ENCODE measurements at regions not wholly inside any gene's neighbourhood (a gene's known extent, or its start where the extent isn't known, plus 50 kb on each side); places are given as distances from the start of the nearest gene placed in this dataset.
"Not testable (repeated sequence)": the region's sequence is repeated elsewhere in the genome, so short reads cannot be mapped to it uniquely, and the experiment has no call there.

DNA sequence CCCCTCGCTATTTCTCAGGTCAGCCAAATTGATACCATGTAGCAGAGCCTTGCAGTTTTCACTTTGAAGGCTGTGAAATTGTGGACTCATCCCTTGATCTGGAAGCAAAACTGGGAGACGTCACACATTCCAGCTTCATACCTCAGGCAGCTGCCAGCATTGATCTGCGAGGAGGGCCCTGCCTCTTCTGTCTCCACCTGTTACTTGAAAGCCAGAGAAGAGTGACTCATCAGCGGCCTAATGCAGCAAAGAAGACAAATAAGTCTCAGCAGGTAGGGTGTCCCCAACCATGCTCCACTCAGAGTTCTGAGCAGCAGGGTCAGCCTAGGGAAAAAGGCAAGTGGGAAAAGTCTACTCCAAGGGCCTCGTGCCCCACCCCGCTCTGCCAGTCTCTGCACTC is 69.4 kb upstream of the BMP2 start:
- no peaks in the 10 kb centered on the region for H3K27me3 ChIP-seq
- no peak overlapping the region for H3K4me3 ChIP-seq (ENCODE audit: low read depth in 1 of 2, low read length in 1 of 2)
- no peaks in the 10 kb centered on the region for H3K4me1 ChIP-seq (ENCODE audit: control insufficient read depth in 1 of 2, insufficient read depth in 1 of 2, low read depth in 1 of 2, low read length in 1 of 2)
- TF ChIP-seq, protein P1, sequence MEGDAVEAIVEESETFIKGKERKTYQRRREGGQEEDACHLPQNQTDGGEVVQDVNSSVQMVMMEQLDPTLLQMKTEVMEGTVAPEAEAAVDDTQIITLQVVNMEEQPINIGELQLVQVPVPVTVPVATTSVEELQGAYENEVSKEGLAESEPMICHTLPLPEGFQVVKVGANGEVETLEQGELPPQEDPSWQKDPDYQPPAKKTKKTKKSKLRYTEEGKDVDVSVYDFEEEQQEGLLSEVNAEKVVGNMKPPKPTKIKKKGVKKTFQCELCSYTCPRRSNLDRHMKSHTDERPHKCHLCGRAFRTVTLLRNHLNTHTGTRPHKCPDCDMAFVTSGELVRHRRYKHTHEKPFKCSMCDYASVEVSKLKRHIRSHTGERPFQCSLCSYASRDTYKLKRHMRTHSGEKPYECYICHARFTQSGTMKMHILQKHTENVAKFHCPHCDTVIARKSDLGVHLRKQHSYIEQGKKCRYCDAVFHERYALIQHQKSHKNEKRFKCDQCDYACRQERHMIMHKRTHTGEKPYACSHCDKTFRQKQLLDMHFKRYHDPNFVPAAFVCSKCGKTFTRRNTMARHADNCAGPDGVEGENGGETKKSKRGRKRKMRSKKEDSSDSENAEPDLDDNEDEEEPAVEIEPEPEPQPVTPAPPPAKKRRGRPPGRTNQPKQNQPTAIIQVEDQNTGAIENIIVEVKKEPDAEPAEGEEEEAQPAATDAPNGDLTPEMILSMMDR (IDR thresholded peaks at IDR 0.05) = no peak
- no peaks in the 10 kb centered on the region for H3K9me3 ChIP-seq
- no peaks in the 10 kb centered on the region for H3K36me3 ChIP-seq
- no peak overlapping the region for H3K27ac ChIP-seq

DNA sequence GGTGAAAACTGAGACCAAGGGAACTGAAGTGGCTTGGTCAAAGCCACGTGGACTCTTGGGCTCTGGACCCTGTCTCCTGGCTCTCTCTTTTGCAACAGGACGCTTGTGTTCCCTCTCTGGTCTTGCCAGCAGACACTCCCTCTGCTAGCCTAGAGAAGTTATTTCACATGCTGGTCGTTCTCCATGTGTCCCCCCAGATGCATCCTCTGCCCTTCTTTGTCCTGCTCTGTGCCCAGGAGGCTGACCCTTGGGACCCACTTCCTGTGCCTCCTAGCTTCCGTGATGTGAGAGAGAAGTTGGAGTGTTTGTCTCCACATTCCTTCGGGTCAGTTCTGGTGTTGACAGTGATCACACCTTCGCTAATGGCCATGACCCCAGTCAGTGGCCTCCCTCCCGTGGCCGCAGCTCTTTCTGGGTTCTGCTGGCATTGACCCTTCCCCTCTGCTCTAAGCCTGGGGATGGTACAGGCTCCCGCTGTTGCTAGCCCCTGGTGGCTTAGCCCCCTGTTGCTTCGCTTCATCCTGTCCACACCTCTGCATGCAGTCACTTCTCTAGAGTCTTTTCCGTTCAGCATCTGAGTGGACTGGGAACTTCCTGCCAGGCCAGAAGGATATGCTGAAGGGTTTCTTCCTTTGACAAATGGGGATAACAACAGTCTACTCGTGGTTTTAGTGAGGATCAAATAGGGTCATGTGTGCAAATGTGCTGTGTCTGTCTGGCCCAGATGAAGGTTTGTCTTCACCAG is 70.1 kb upstream of the BMP2 start:
- Histone ChIP-seq H3K36me3 (no peaks in the 10 kb centered on the region), H3K27ac (no peak overlapping the region)

DNA sequence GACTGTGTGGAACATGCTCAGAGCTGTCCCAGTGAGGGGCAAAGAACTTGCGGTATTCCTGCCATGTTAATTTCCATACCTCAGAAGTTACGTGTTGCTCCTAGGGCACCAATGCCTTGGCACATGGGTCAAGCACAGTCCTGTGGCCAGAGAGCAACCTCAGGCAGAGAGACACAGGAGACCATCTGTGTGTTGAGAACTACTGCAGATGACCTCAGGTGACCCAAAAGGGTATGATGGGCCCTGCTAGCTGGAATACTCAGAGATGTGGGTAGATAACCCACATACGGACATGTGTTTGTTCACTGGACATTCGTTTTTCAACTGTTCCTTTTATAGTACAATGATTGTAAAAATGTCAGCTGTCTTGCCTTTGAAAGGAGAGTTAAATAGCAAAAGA is 71.5 kb upstream of the BMP2 start:
- Histone ChIP-seq H3K36me3 (no peaks in the 10 kb centered on the region), H3K4me3 (ENCODE audit: low read depth in 1 of 2, low read length in 1 of 2) (no peak overlapping the region), H3K4me1 (ENCODE audit: control insufficient read depth in 1 of 2, insufficient read depth in 1 of 2, low read depth in 1 of 2, low read length in 1 of 2) (no peaks in the 10 kb centered on the region), H3K27me3 (no peaks in the 10 kb centered on the region), H3K9me3 (no peaks in the 10 kb centered on the region), H3K27ac (no peak overlapping the region)
- TF ChIP-seq, protein P1 (IDR thresholded peaks at IDR 0.05) = no peak

More for the DNA sequence above, 70.1 kb upstream of the BMP2 start:
- Histone ChIP-seq H3K4me3 (ENCODE audit: low read depth in 1 of 2, low read length in 1 of 2) (no peak overlapping the region), H3K27me3 (no peaks in the 10 kb centered on the region), H3K9me3 (no peaks in the 10 kb centered on the region), H3K4me1 (ENCODE audit: control insufficient read depth in 1 of 2, insufficient read depth in 1 of 2, low read depth in 1 of 2, low read length in 1 of 2) (no peaks in the 10 kb centered on the region)
- TF ChIP-seq, protein P1 (IDR thresholded peaks at IDR 0.05) = no peak

DNA sequence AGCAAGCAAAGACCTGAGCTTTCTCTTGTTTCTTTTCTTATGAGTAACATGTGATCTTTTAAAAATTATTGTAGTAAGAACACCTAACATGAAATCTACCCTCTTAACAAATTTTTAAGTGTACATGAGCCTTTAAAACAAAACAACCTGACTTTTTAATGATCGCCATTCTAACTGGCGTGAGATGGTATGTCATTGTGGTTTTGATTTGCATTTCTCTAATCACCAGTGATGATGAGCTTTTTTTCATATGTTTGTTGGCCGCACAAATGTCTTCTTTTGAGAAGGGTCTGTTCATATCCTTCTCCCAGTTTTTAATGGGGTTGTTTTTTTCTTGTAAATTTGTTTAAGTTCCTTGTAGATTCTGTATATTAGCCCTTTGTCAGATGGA is 73.7 kb upstream of the BMP2 start:
- H3K36me3 ChIP-seq; H3K27ac ChIP-seq; H3K9me3 ChIP-seq; H3K4me1 ChIP-seq (ENCODE audit: control insufficient read depth in 1 of 2, insufficient read depth in 1 of 2, low read depth in 1 of 2, low read length in 1 of 2); H3K27me3 ChIP-seq; H3K4me3 ChIP-seq (ENCODE audit: low read depth in 1 of 2, low read length in 1 of 2): not testable (repeated sequence)

DNA sequence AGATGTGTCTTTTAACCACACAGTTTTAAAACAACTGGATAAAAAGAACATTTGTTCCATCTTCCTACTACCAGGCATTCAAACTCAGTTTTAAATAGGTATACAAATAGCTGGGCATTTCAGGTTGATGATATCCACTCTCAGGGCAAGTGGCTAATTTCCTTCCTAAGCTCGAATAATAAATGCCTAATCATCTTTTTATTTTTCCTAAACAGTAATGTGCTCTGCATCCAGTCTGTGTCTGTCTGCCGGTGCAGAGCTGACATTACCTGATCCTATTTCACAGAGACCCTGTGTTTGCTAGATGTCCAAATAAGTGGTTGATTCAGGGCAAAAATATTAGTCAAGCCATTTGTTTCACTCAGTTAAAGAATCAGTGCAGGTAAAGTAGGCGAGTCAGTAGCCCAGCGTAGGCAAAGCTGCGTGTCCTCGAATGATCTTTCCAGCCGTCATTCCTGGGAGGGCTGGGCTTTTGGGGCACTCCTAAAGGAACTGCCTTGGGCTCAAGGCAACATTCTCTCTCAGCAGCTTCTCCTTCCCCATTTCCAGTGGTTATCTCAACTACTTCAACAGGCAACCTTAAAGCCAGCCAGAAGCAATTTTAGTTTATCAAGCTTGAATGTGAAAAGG is 74.2 kb upstream of the BMP2 start:
- Histone ChIP-seq H3K27me3 (no peaks in the 10 kb centered on the region), H3K27ac (no peak overlapping the region), H3K36me3 (no peaks in the 10 kb centered on the region), H3K4me1 (ENCODE audit: control insufficient read depth in 1 of 2, insufficient read depth in 1 of 2, low read depth in 1 of 2, low read length in 1 of 2) (no peaks in the 10 kb centered on the region), H3K9me3 (no peaks in the 10 kb centered on the region), H3K4me3 (ENCODE audit: low read depth in 1 of 2, low read length in 1 of 2) (no peak overlapping the region)
- TF ChIP-seq, protein P1 (IDR thresholded peaks at IDR 0.05) = no peak

DNA sequence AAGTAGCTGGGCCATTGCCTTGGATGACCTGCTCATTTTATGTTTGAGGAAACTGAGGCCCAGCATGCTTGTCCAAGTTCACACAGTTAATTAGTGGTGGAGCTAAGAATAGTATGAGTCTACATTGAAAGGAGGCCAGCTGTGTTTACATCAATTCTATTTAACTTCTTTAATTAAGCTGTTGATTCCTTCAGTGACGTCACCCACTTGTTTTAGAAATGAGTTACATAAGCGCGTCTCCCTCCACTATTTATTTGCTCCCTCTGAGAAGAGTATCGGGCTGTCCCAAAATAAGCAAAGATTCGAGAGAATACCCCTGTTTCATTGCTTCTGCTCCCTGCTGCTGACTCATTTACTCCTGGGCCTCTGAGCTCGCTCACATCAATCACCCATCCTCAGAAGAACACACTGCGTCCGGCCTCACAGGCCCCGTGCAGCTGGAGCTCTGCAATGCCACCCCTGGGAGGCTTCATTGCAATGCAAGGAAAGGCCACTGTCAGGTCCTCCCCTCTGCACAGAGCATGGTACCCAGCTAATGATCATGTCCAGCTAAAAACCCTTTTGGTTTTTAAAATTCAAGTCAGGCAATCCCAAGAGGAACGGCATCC is 74.8 kb upstream of the BMP2 start:
- no peaks in the 10 kb centered on the region for H3K36me3 ChIP-seq
- H3K4me3 ChIP-seq (ENCODE audit: low read depth in 1 of 2, low read length in 1 of 2) = no peak overlapping the region
- H3K27me3 ChIP-seq = peaks cover 4% of the 10 kb centered on the region
- H3K4me1 ChIP-seq (ENCODE audit: control insufficient read depth in 1 of 2, insufficient read depth in 1 of 2, low read depth in 1 of 2, low read length in 1 of 2) = no peaks in the 10 kb centered on the region
- TF ChIP-seq, protein P1 (IDR thresholded peaks at IDR 0.05) = no peak
- no peaks in the 10 kb centered on the region for H3K9me3 ChIP-seq
- H3K27ac ChIP-seq = no peak overlapping the region

All from neutrophil (primary cell).